PC-9 (cell line): ENCODE measurements at regions not wholly inside any gene's neighbourhood (a gene's known extent, or its start where the extent isn't known, plus 50 kb on each side); places are given as distances from the start of the nearest gene placed in this dataset.

Experiments used
- BruUV-seq: library from RNA; stranded (reverse); fragments of 400-500 nt; replicated peaks from 2 replicates; lab custom pipeline; 2021; lab: Mats Ljungman, UMichigan
- CTCF ChIA-PET: fragments of 300-600 bp; sonication (Branson Sonifier 250); formaldehyde crosslinking; loops from one replicate; lab custom pipeline; 2022; ENCODE audit warnings: antibody characterized with exemption; lab: Charles Lee
- POLR2A ChIA-PET: fragments of 300-600 bp; sonication (Branson Sonifier 250); formaldehyde crosslinking; loops from one replicate; lab custom pipeline; 2022; ENCODE audit warnings: antibody characterized with exemption; ENCODE audit not compliant: unreplicated experiment; lab: Charles Lee
- DNase-seq, 2 experiments: peaks; one replicate each; pipeline versions ENCODE4 v3.0.0 to v3.0.0-alpha.2; 2015 to 2022; ENCODE audit warnings: mixed read lengths in 1 of 2
- H2AFZ ChIP-seq: fragments of 200-600 bp; sonication (generic); 2 replicates; pipeline ENCODE4 v1.8.1; 2017; ENCODE audit warnings: antibody characterized with exemption
- H3F3A ChIP-seq: fragments of 200-600 bp; sonication (generic); 2 replicates; pipeline ENCODE4 v1.8.1; 2017; ENCODE audit warnings: antibody characterized with exemption, mild to moderate bottlenecking, low read depth; ENCODE audit not compliant: insufficient read depth
- H3K27ac ChIP-seq: fragments of 200-600 bp; sonication (generic); 2 replicates; pipeline ENCODE4 v1.6.1; 2016; ENCODE audit warnings: mixed run types
- H3K27me3 ChIP-seq: fragments of 200-600 bp; sonication (generic); 2 replicates; pipeline ENCODE4 v1.6.1; 2016; ENCODE audit warnings: low read depth, mixed run types; ENCODE audit not compliant: insufficient read depth
- H3K36me3 ChIP-seq: fragments of 200-600 bp; sonication (generic); 2 replicates; pipeline ENCODE4 v1.6.1; 2016; ENCODE audit warnings: low read depth, mixed run types
- H3K4me1 ChIP-seq: fragments of 200-600 bp; sonication (generic); replicated peaks from 2 replicates; pipeline ENCODE4 v1.6.1; 2016; ENCODE audit warnings: mixed run types; ENCODE audit not compliant: insufficient read depth
- H3K4me2 ChIP-seq: fragments of 200-600 bp; sonication (generic); 2 replicates; pipeline ENCODE4 v1.6.1; 2017; ENCODE audit warnings: mixed run types
- H3K4me3 ChIP-seq: fragments of 200-600 bp; sonication (generic); 2 replicates; pipeline ENCODE4 v1.6.1; 2016; ENCODE audit warnings: mixed run types
- H3K79me2 ChIP-seq: fragments of 200-600 bp; sonication (generic); 2 replicates; pipeline ENCODE4 v1.6.1; 2017; ENCODE audit warnings: low read depth, mixed run types
- H3K9me2 ChIP-seq: fragments of 200-600 bp; sonication (generic); 2 replicates; pipeline ENCODE4 v1.8.1; 2017; ENCODE audit warnings: mild to moderate bottlenecking; ENCODE audit not compliant: insufficient read depth
- H3K9me3 ChIP-seq: fragments of 200-600 bp; sonication (generic); 2 replicates; pipeline ENCODE4 v1.8.1; 2016; ENCODE audit warnings: low read depth; ENCODE audit not compliant: insufficient read depth
- H4K20me1 ChIP-seq: fragments of 200-600 bp; sonication (generic); 2 replicates; pipeline ENCODE4 v1.8.1; 2017; ENCODE audit not compliant: insufficient read depth
- EZH2 ChIP-seq: fragments of 200-600 bp; sonication (generic); IDR thresholded peaks from 2 replicates; pipeline ENCODE4 v1.8.0; 2017; ENCODE audit warnings: antibody characterized with exemption, low read depth
- intact Hi-C: fragments of 100-400 bp; cut with micrococcal nuclease; formaldehyde crosslinking; loops from one replicate; pipeline ENCODE4 v1.10.0; 2022; ENCODE audit not compliant: unreplicated experiment
- TF ChIP-seq, protein P1 (sequence below): fragments of 200-600 bp; sonication (generic); conservative IDR thresholded peaks from 2 replicates; pipeline ENCODE4 v1.6.1; 2017; ENCODE audit warnings: mixed run types, antibody characterized with exemption, mild to moderate bottlenecking, moderate library complexity

DNA sequence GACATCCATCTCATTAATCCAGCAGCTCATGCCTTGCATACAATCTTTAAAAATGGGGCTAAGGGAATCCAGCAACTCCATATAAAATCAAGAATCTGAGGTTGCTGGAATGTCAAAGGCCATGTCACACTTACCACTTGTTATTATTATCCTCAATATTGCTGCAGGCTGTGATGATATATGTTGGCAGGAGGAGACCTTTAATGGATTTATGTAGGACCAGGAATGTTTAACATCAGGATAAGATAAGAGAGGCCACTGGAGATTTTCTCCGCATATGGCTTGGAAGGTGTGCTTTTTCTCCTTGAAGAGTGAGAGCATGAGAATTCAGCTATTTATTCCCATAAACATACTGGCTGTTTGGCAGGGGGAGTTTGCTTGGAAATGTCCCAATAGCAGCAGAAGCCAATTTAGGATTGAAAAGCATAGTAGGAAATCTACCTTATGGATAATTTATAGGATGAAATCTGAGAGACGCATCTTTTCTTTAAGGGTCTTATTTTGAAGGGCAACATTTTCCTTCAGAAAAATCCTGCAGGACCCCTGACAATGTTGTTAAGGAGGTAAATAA, 481.4 kb downstream of the AGTPBP1 start:
- 0 out of 2 replicates have a peak, but pooled peaks cover 4% of the 10 kb centered on the region for H4K20me1 ChIP-seq
- no peak for TF ChIP-seq EZH2
- TF ChIP-seq, protein P1, sequence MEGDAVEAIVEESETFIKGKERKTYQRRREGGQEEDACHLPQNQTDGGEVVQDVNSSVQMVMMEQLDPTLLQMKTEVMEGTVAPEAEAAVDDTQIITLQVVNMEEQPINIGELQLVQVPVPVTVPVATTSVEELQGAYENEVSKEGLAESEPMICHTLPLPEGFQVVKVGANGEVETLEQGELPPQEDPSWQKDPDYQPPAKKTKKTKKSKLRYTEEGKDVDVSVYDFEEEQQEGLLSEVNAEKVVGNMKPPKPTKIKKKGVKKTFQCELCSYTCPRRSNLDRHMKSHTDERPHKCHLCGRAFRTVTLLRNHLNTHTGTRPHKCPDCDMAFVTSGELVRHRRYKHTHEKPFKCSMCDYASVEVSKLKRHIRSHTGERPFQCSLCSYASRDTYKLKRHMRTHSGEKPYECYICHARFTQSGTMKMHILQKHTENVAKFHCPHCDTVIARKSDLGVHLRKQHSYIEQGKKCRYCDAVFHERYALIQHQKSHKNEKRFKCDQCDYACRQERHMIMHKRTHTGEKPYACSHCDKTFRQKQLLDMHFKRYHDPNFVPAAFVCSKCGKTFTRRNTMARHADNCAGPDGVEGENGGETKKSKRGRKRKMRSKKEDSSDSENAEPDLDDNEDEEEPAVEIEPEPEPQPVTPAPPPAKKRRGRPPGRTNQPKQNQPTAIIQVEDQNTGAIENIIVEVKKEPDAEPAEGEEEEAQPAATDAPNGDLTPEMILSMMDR: no peak
- no peaks in the 10 kb centered on the region for H3K9me3 ChIP-seq
- H3K36me3 ChIP-seq: no peaks in the 10 kb centered on the region
- DNase-seq: no peak
- no peaks in the 10 kb centered on the region for H3F3A ChIP-seq
- H3K27me3 ChIP-seq: peaks cover 3% of the 10 kb centered on the region
- no peaks in the 10 kb centered on the region for H3K79me2 ChIP-seq
- BruUV-seq: no TSS peak
- no peaks in the 10 kb centered on the region for H3K4me1 ChIP-seq
- no peak overlapping the region for H3K4me2 ChIP-seq
- H3K27ac ChIP-seq: no peak overlapping the region
- POLR2A ChIA-PET: no interaction called here
- no peaks in the 10 kb centered on the region for H3K9me2 ChIP-seq
- intact Hi-C loops: no loop called here
- CTCF ChIA-PET: no interaction called here
- H3K4me3 ChIP-seq: no peak overlapping the region
- H2AFZ ChIP-seq: no peak overlapping the region

DNA sequence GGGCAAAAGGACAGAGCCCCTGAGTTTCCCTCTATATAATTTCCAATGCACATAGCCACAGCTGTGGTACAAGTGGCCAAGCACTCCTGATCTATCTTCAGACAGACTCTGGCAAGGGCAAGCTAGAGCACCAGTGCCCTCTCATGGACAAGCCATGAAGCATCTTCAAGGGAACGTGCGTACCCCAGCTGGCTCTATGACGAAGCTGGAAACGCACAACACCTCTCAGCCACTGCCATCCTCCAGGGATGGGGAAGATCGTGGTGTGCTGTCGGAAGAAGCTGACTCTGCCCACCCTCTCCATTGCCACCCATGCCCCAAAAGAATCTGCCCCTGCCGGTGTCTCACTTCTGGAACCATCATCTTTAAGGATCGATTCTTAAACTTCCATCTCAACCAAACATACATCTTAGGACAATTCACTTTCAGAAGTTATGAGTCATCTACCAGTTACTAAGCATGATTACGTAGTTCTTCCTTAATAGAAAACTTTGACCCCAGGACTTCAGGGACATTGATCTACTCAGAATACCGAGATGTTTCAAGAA, 482.9 kb downstream of the AGTPBP1 start:
- CTCF ChIA-PET: interaction anchor here (0.6 kb wide), 1 partner anchor 862 kb away, joined by 3 read pairs; no protein-coding TSS in a partner anchor
- peaks cover 3% of the 10 kb centered on the region for H3K27me3 ChIP-seq
- POLR2A ChIA-PET: no interaction called here
- H4K20me1 ChIP-seq: 0 out of 2 replicates have a peak, but pooled peaks cover 4% of the 10 kb centered on the region
- no peaks in the 10 kb centered on the region for H3K9me3 ChIP-seq
- H3K4me3 ChIP-seq: no peak overlapping the region
- DNase-seq: peak in 1 of 2 experiments; percentile 17
- no peaks in the 10 kb centered on the region for H3K36me3 ChIP-seq
- intact Hi-C loops: no loop called here
- BruUV-seq: no TSS peak
- H3K79me2 ChIP-seq: no peaks in the 10 kb centered on the region
- H3K4me1 ChIP-seq: no peaks in the 10 kb centered on the region
- no peaks in the 10 kb centered on the region for H3K9me2 ChIP-seq
- TF ChIP-seq, protein P1: peak; percentile 55
- no peak for TF ChIP-seq EZH2
- no peak overlapping the region for H3K27ac ChIP-seq
- H2AFZ ChIP-seq: no peak overlapping the region
- no peaks in the 10 kb centered on the region for H3F3A ChIP-seq
- no peak overlapping the region for H3K4me2 ChIP-seq

DNA sequence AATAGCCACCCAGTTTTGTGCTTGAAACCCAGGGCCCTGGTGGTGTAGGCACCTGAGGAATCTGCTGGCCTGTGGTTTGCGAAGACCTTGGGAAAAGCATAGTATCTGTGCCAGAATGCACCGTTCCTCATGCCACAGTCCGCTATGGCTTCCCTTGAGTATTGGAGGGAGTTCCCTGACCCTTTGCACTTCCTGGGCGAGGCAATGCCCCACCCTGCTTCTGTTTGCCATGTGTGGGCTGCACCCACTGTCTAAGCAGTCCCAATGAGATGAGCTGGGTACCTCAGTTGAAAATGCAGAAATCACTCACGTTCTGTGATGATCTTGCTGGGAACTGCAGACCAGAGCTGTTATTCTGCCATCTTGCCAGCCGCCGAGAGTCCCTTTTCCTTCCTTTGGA, 483.5 kb downstream of the AGTPBP1 start:
- no peak for TF ChIP-seq EZH2
- TF ChIP-seq, protein P1: no peak
- Histone ChIP-seq H3K4me1 (no peaks in the 10 kb centered on the region), H3K79me2 (no peaks in the 10 kb centered on the region), H4K20me1 (0 out of 2 replicates have a peak, but pooled peaks cover 4% of the 10 kb centered on the region), H3K27ac (no peak overlapping the region), H3F3A (no peaks in the 10 kb centered on the region), H2AFZ (no peak overlapping the region), H3K4me3 (no peak overlapping the region), H3K27me3 (peaks cover 3% of the 10 kb centered on the region), H3K4me2 (no peak overlapping the region), H3K9me3 (no peaks in the 10 kb centered on the region), H3K9me2 (no peaks in the 10 kb centered on the region), H3K36me3 (no peaks in the 10 kb centered on the region)
- no TSS peak for BruUV-seq
- CTCF ChIA-PET: no interaction called here
- intact Hi-C loops: no loop called here
- DNase-seq: no peak
- POLR2A ChIA-PET: no interaction called here
